ENCODE measurements at regions not wholly inside any gene's neighbourhood (a gene's known extent, or its start where the extent isn't known, plus 50 kb on each side); places are given as distances from the start of the nearest gene placed in this dataset.

DNA sequence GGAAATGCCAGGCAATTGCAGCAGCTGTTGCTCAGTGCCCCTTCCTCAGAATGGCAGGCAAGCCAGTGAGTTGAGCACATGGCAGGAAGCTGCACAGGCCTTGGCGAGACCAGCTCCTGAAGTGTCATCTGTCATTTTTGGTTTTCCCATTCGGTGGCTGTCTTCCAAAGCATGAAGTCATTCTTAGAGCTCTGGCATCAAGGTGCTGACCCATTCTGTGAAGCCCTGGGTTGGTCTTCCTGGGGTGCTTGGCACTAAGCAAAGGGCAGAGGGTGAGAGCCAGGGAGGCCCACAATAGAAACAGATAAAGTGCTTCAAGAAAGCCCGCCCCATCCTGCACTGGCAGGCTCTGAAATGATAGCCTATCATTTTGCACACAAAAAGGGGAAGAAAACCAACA, 150.5 kb downstream of the VAPA start:
- DNase-seq (peak in 1 of 2 donors; percentile 69), ATAC-seq (peak; percentile 68 to 92 (median 83))
- H3K4me1 ChIP-seq: peaks cover 0 to 48% (median 33%) of the 10 kb centered on the region in 9 donors
- H3K4me3 ChIP-seq: no peak overlapping the region
- H3K36me3 ChIP-seq: no peaks in the 10 kb centered on the region
- WGBS, 2 donors: 46 to 56% methylated on average over 3 of the region's 3 CpGs
- TF ChIP-seq, protein P1, sequence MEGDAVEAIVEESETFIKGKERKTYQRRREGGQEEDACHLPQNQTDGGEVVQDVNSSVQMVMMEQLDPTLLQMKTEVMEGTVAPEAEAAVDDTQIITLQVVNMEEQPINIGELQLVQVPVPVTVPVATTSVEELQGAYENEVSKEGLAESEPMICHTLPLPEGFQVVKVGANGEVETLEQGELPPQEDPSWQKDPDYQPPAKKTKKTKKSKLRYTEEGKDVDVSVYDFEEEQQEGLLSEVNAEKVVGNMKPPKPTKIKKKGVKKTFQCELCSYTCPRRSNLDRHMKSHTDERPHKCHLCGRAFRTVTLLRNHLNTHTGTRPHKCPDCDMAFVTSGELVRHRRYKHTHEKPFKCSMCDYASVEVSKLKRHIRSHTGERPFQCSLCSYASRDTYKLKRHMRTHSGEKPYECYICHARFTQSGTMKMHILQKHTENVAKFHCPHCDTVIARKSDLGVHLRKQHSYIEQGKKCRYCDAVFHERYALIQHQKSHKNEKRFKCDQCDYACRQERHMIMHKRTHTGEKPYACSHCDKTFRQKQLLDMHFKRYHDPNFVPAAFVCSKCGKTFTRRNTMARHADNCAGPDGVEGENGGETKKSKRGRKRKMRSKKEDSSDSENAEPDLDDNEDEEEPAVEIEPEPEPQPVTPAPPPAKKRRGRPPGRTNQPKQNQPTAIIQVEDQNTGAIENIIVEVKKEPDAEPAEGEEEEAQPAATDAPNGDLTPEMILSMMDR (IDR thresholded peaks at IDR 0.05): no peak
- peak overlapping the region in 2 of 10 donors; percentile 4 to 21 for H3K27ac ChIP-seq
- intact Hi-C loops (cut with DNase I): loop anchor here in 2 of 10 donors (10.0 kb wide), 2 partner anchors 81 to 101 kb away; no protein-coding TSS in a partner anchor
- no peaks in the 10 kb centered on the region for H3K27me3 ChIP-seq
- H3K9me3 ChIP-seq: no peaks in the 10 kb centered on the region

DNA sequence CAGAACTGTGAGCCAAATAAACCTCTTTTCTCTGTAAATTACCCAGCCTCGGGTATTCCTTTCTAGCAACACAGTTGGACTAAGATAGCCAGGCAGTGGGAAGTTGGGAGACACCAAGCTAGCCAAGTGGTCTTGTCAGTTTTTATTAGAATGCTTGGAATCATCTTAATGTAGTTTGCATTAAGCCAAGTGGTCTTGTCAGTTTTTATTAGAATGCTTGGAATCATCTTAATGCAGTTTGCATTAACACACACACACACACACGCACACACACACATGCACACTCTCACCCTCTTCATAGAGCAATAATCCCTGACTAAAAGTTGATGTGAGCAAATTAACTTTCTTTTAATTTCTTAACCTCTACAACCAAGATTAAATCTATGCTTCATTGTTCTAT, 151.5 kb downstream of the VAPA start:
- Histone ChIP-seq H3K27me3 (no peaks in the 10 kb centered on the region), H3K36me3 (no peaks in the 10 kb centered on the region), H3K4me3 (no peak overlapping the region), H3K4me1 (peaks cover 0 to 38% (median 23%) of the 10 kb centered on the region in 9 donors), H3K9me3 (no peaks in the 10 kb centered on the region), H3K27ac (no peak overlapping the region)
- no peak for DNase-seq
- TF ChIP-seq, protein P1 (IDR thresholded peaks at IDR 0.05): no peak
- intact Hi-C loops (cut with DNase I): loop anchor here in 2 of 10 donors (10.0 kb wide), 2 partner anchors 80 to 100 kb away; no protein-coding TSS in a partner anchor
- ATAC-seq: no peak
- 92 to 95% methylated on average over 2 of the region's 2 CpGs for WGBS, 2 donors

DNA sequence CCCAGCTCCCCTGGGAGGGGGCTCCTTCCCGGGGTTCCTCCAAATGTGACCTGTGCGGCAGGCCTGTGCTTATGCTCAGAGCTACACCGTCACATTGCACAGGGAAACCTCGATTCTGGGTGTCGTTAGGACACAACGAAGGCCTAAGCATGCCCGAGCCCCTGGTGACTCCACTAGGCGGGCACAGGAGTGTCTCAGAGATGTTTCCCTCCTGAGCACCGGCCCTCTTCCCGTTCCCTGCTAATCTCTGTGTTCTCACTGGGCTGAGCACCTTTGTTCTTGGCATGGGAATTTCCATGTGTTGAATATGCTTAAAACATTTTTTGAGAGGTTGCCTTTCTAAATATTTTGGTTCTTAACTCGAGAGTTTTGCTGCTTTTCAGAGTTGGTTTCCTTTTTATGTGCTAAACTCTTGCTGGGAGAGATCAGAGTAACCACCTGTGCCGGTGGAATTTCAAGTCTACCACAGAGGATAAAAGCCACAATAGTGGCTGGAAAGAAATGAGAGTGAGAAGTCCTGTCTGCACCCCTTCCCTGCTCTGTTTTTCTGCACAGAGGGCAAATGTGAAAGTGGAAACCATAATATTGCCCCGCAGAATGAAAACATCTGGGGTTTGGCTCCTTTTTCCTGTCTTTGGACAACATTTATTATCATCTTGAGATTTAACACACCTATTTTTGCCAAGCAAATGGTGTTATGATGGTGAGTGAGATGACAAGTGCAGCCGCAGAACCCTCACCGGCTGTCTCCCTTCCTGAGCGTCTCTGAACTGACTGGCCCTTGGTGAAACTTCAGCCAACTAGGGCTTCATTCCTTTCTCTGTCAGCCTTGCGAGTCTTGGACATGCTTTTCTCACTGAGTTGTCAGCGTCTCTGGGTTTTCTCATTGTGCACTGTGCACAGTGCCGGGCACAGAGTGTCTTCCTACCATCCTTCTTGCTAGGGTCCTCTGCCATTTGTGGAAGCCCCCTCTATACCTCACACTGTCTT, 154.1 kb downstream of the VAPA start:
- H3K9me3 ChIP-seq: no peaks in the 10 kb centered on the region
- TF ChIP-seq, protein P1 (IDR thresholded peaks at IDR 0.05): no peak
- no peak overlapping the region for H3K4me3 ChIP-seq
- H3K27me3 ChIP-seq: no peaks in the 10 kb centered on the region
- H3K27ac ChIP-seq: no peak overlapping the region
- ATAC-seq (no peak), DNase-seq (no peak)
- H3K4me1 ChIP-seq: peaks cover 0 to 15% (median 7%) of the 10 kb centered on the region in 9 donors
- no peaks in the 10 kb centered on the region for H3K36me3 ChIP-seq
- 82 to 87% methylated on average over 19 of the region's 19 CpGs for WGBS, 2 donors
- intact Hi-C loops (cut with DNase I): loop anchor here in 2 of 10 donors (10.0 kb wide), 2 partner anchors 77 to 97 kb away; no protein-coding TSS in a partner anchor

DNA sequence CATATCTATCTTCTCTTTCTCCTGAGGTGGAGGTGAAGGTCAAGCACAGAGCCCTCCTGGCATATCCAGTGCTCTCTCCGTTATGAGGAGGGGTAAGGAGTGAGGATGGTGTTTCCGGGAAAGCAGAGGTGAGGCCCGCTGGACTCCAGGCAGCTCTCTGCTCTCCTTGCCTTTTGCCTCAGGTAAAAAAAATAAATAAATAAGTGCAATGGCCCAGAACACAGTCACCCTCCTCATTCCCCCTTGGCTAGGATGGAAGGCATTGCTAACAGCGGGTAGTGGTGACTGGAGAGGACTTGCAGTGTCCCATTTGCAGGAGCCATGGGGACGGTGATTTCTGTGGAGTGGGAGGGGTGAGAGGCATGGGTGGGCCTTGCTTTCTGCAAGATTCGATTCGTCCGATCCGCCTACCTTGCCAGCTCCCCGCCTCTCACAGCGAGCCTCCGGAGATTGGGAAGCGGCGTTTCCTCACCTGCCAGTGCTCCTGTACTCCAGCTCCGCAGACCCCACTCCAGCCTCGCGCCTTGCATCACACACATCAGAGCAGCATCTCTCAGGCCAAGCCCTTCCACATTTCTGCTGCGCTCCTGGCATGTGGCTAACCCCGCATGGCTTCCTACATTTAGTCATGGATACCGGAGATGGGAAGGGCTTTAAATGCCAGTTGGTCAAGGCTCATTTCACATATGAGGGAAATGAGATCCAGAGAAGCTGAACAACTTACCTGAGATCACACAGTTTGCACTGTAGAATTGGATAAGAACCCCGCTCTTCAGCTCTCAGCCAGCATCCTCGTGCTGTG, 155.2 kb downstream of the VAPA start:
- TF ChIP-seq, protein P1 (IDR thresholded peaks at IDR 0.05): no peak
- no peak for ATAC-seq

More for the DNA sequence above, 155.2 kb downstream of the VAPA start:
- DNase-seq: no peak
- intact Hi-C loops (cut with DNase I): loop anchor here in 2 of 10 donors (10.0 kb wide), 2 partner anchors 76 to 96 kb away; no protein-coding TSS in a partner anchor
- no peaks in the 10 kb centered on the region for H3K9me3 ChIP-seq
- no peak overlapping the region for H3K27ac ChIP-seq
- H3K4me1 ChIP-seq: peaks cover 0 to 13% (median 5%) of the 10 kb centered on the region in 9 donors
- H3K36me3 ChIP-seq: no peaks in the 10 kb centered on the region
- H3K4me3 ChIP-seq: no peak overlapping the region
- no peaks in the 10 kb centered on the region for H3K27me3 ChIP-seq
- WGBS, 2 donors: 96 to 98% methylated on average over 22 of the region's 22 CpGs
